ENCODE measurements at regions not wholly inside any gene's neighbourhood (a gene's known extent, or its start where the extent isn't known, plus 50 kb on each side); places are given as distances from the start of the nearest gene placed in this dataset.

GRCh38 chr2:181822097-181822496 is 69.4 kb upstream of the ITPRID2 start:
- Mint-ChIP-seq H3K27ac (no peak overlapping the region), H3K36me3 (no peaks in the 10 kb centered on the region), H3K4me1 (no peaks in the 10 kb centered on the region), H3K4me3 (no peak overlapping the region), H3K9me3 (no peaks in the 10 kb centered on the region), H3K27me3 (ENCODE audit: low read depth in 2 of 2) (peaks cover 7 to 9% of the 10 kb centered on the region in 2 donors)
- no peaks in the 10 kb centered on the region for H3K9me3 ChIP-seq (ENCODE audit: control insufficient read depth, insufficient read depth, low read length)
- ATAC-seq = no peak
- H3K27me3 ChIP-seq (ENCODE audit: control insufficient read depth, insufficient read depth, low read length) = no peaks in the 10 kb centered on the region
- WGBS (ENCODE audit: insufficient coverage) = 88% methylated on average over 4 of the region's 5 CpGs
- intact Hi-C loops (cut with micrococcal nuclease) = no loop called here
- TF ChIP-seq CTCF (IDR thresholded peaks at IDR 0.05) = no peak
- no peak overlapping the region for H3K27ac ChIP-seq (ENCODE audit: low read length)
- H3K36me3 ChIP-seq (ENCODE audit: control insufficient read depth, insufficient read depth, low read length) = no peaks in the 10 kb centered on the region
- no peak for DNase-seq
- no peak overlapping the region for H3K4me3 ChIP-seq (ENCODE audit: low read length)
- H3K4me1 ChIP-seq (ENCODE audit: control insufficient read depth, insufficient read depth, low read length) = no peaks in the 10 kb centered on the region

- H3K9me3 Mint-ChIP-seq = no peaks in the 10 kb centered on the region
- Histone ChIP-seq H3K27ac (ENCODE audit: low read length) (no peak overlapping the region), H3K27me3 (ENCODE audit: control insufficient read depth, insufficient read depth, low read length) (no peaks in the 10 kb centered on the region), H3K4me3 (ENCODE audit: low read length) (no peak overlapping the region), H3K4me1 (ENCODE audit: control insufficient read depth, insufficient read depth, low read length) (no peaks in the 10 kb centered on the region), H3K9me3 (ENCODE audit: control insufficient read depth, insufficient read depth, low read length) (no peaks in the 10 kb centered on the region), H3K36me3 (ENCODE audit: control insufficient read depth, insufficient read depth, low read length) (no peaks in the 10 kb centered on the region)
- no peak overlapping the region for H3K4me3 Mint-ChIP-seq
- H3K4me1 Mint-ChIP-seq = no peaks in the 10 kb centered on the region
- no peak overlapping the region for H3K27ac Mint-ChIP-seq
- TF ChIP-seq CTCF (IDR thresholded peaks at IDR 0.05) = no peak
- ATAC-seq (no peak), DNase-seq (no peak)
- 78% methylated on average over 1 of the region's 2 CpGs for WGBS (ENCODE audit: insufficient coverage)
- H3K36me3 Mint-ChIP-seq = no peaks in the 10 kb centered on the region
- intact Hi-C loops (cut with micrococcal nuclease) = no loop called here
- peaks cover 7 to 9% of the 10 kb centered on the region in 2 donors for H3K27me3 Mint-ChIP-seq (ENCODE audit: low read depth in 2 of 2)
Measured at GRCh38 chr2:181823405-181823804, 68.1 kb upstream of the ITPRID2 start.

GRCh38 chr2:181828122-181828705 is 63.3 kb upstream of the ITPRID2 start:
- no peak for TF ChIP-seq CTCF (IDR thresholded peaks at IDR 0.05)
- H3K9me3 ChIP-seq (ENCODE audit: control insufficient read depth, insufficient read depth, low read length) = no peaks in the 10 kb centered on the region
- no peak overlapping the region for H3K27ac ChIP-seq (ENCODE audit: low read length)
- no peaks in the 10 kb centered on the region for H3K9me3 Mint-ChIP-seq
- no peaks in the 10 kb centered on the region for H3K27me3 ChIP-seq (ENCODE audit: control insufficient read depth, insufficient read depth, low read length)
- no peak overlapping the region for H3K4me3 Mint-ChIP-seq
- peaks cover 3% of the 10 kb centered on the region for H3K36me3 Mint-ChIP-seq
- intact Hi-C loops (cut with micrococcal nuclease) = no loop called here
- no peaks in the 10 kb centered on the region for H3K36me3 ChIP-seq (ENCODE audit: control insufficient read depth, insufficient read depth, low read length)
- WGBS (ENCODE audit: insufficient coverage) = 93% methylated on average over 6 of the region's 6 CpGs
- DNase-seq (no peak), ATAC-seq (no peak)
- no peaks in the 10 kb centered on the region for H3K4me1 ChIP-seq (ENCODE audit: control insufficient read depth, insufficient read depth, low read length)
- no peak overlapping the region for H3K4me3 ChIP-seq (ENCODE audit: low read length)
- H3K27ac Mint-ChIP-seq = no peak overlapping the region
- H3K27me3 Mint-ChIP-seq (ENCODE audit: low read depth in 2 of 2) = peaks cover 15 to 17% of the 10 kb centered on the region in 2 donors
- no peaks in the 10 kb centered on the region for H3K4me1 Mint-ChIP-seq

- H3K27ac ChIP-seq (ENCODE audit: low read length) = no peak overlapping the region
- no peaks in the 10 kb centered on the region for H3K36me3 ChIP-seq (ENCODE audit: control insufficient read depth, insufficient read depth, low read length)
- intact Hi-C loops (cut with micrococcal nuclease) = no loop called here
- ATAC-seq = no peak
- no peak overlapping the region for H3K4me3 ChIP-seq (ENCODE audit: low read length)
- H3K4me1 Mint-ChIP-seq = no peaks in the 10 kb centered on the region
- WGBS (ENCODE audit: insufficient coverage) = 100% methylated on average over 1 of the region's 1 CpG
- H3K27me3 ChIP-seq (ENCODE audit: control insufficient read depth, insufficient read depth, low read length) = peaks cover 2% of the 10 kb centered on the region
- H3K4me3 Mint-ChIP-seq = no peak overlapping the region
- peaks cover 6% of the 10 kb centered on the region for H3K36me3 Mint-ChIP-seq
- no peaks in the 10 kb centered on the region for H3K9me3 ChIP-seq (ENCODE audit: control insufficient read depth, insufficient read depth, low read length)
- no peak overlapping the region for H3K27ac Mint-ChIP-seq
- H3K27me3 Mint-ChIP-seq (ENCODE audit: low read depth in 2 of 2) = peaks cover 17 to 21% of the 10 kb centered on the region in 2 donors
- no peak for DNase-seq
- no peak for TF ChIP-seq CTCF (IDR thresholded peaks at IDR 0.05)
- H3K4me1 ChIP-seq (ENCODE audit: control insufficient read depth, insufficient read depth, low read length) = no peaks in the 10 kb centered on the region
- H3K9me3 Mint-ChIP-seq = no peaks in the 10 kb centered on the region
Measured at GRCh38 chr2:181829230-181829629, 62.3 kb upstream of the ITPRID2 start.

Data from natural killer cell (primary cell).